NCI-H1694 treated with DMSO at 0.1 percent for 48 hours (cell line): ENCODE measurements at regions not wholly inside any gene's neighbourhood (a gene's known extent, or its start where the extent isn't known, plus 50 kb on each side); places are given as distances from the start of the nearest gene placed in this dataset.

Source experiments
- DNase-seq: peaks from one replicate; lab custom pipeline; 2025; lab: John Stamatoyannopoulos, UW

GRCh38 chr1:194534784-194535183 lies 1348.4 kb upstream of the B3GALT2 start:
- no peak for DNase-seq

- no peak for DNase-seq
Observed at GRCh38 chr1:194533641-194534040, 1347.2 kb upstream of the B3GALT2 start.

- no peak for DNase-seq
Observed at GRCh38 chr1:194517567-194517966, 1331.2 kb upstream of the B3GALT2 start.

DNA sequence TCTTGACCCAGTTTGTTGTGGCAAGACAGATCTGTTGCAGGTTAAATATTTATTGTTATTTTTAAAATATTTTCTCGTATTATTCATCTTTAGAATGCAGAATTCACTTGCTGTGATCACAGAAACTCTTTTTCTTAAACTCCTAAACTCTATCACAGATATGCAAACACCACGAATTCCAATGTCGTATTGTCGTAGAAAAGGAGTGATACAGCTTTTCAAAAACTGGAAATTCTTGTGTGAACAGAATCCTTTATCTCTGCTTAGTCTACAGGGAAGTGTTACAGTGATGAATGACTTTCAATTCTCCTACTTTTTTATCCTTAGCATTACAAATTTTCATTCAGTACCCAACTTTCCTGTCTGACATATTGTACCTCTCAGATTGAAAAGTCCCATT lies 1329.5 kb upstream of the B3GALT2 start:
- no peak for DNase-seq

DNA sequence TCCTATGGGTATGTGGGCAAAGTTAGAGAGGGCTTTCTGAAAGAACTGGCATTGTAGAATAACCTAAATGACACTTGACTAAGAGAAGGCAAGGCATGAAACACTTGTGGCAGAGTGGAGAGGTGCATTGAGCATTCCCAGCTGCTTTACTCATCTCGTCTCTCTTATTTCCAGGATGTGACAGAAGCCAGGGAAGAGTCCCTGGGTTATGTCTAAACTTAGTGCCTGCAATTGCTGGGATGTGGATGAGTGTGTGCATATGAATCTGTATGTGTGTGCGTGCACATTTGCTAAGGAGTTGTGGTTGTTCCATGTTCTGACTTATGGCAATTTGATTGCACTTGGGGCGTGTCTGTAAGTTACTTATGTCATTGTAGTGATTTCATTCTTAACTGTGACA lies 1326.5 kb upstream of the B3GALT2 start:
- DNase-seq, result no peak

- DNase-seq, result no peak
Observed at GRCh38 chr1:194512345-194512744, 1325.9 kb upstream of the B3GALT2 start.

DNA sequence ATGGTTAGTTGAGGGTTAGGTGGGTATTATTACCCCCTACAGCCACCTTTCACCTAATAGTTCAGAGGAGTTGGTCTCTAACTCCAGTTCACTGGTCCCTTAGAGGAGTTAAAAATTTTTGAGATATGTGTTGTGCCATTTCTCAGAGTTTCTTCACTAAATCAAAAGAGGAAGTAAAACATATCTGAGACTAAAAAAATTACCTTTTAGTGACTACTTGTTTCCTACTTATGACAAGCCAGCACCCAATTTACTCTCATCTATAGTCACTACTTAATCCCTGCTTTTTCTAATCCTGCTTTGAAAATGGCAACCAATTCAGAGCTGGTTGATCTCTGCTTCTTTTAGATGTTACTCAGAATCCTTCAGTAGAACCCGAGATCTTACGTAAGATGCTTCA lies 1316.8 kb upstream of the B3GALT2 start:
- DNase-seq, result no peak

DNA sequence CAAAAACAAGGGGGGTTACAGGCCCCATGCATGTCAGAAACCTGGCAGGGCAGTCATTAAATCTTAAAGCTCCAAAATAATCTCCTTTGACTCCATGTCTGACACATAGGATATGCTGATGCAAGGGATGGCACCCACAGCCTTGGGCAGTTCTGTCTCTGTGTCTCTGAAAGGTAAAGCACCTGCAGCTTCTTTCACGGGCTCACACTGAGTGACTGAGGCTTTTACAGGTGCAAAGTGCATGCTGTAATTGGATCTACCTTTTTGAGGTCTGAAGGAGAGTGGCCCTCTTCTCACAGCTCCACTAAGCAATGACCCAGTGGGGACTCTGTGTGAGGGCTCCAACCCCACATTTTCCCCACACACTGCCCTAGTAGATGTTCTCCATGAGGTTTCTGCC lies 1309.0 kb upstream of the B3GALT2 start:
- DNase-seq, result no peak

- no peak for DNase-seq
Observed at GRCh38 chr1:194487172-194487571, 1300.8 kb upstream of the B3GALT2 start.

DNA sequence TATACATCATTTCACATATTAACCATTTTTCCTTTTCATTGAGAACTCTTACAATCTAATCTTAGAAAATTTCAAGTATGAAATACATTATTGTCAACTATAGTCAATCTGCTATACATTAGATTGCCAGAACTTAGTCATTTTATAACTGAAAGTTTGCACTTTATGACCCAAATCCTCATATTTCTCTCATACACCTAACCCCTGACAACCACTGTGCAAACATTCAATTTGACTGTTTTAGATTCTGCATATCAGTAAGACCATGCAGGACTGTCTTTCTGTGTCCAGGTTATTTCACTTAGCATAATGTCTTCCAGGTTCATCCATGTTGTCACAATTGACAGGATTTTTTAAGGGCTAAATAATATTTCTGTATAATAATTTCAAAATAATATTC lies 1299.0 kb upstream of the B3GALT2 start:
- DNase-seq, result no peak

- DNase-seq, result no peak
Observed at GRCh38 chr1:194478731-194479130, 1292.3 kb upstream of the B3GALT2 start.

DNA sequence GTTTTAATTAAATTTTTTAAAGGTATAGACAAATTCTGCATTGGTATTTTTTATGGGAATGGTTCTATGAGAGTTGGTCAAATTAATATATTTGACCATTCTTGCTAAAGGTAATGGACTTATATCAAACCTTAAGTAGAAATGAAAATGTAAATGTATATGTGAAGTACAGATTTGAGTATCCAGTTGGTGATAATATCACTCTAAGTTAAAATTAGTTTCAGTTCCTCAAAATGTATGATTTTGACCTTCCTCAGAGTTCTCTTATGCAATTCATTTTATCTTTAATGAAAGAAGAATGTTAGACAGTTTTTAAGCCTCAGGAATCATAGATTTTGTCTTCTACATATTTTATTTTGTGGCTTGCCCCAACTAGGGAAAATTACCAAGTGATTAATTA lies 1291.5 kb upstream of the B3GALT2 start:
- DNase-seq, result no peak

- no peak for DNase-seq
Observed at GRCh38 chr1:194476872-194477271, 1290.5 kb upstream of the B3GALT2 start.

DNA sequence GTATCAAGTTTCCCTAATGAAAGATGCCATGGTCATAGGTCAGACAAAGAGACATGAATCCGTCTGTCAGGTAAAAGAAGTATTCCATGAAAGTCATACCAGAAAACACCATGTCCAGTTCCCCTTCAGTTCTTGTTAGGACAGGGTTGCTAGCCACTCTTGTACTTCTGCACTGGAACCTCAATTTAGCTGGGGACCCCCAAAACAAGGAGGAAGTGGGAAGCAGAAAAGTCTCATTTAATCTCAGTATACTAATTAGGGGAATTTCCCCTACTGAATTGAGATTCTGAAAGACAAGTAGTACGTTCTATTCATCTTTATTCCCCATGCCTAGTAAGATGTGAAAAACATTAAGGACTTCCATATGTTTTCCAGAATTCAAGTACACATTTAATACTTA lies 1289.9 kb upstream of the B3GALT2 start:
- no peak for DNase-seq

DNA sequence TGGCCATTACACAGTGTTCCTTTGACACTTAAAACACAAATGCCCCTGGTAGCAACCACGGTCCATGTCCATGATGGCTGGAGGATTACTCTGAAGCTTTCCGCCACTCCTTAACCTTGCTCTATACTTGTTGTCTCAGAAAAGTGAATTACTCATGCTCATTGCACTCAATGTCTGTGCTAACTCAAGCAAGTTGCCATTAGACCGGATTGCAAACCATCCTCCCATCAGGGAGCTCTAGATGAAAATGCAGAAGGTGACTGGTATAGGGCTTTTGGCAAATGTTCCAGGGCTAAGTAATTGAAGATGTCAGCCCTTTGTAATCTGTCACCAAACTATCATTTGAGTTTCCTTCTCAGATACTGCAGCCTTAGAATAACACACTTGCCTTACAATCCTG lies 1288.3 kb upstream of the B3GALT2 start:
- DNase-seq, result no peak

- DNase-seq, result peak; percentile 12
Observed at GRCh38 chr1:194473766-194474165, 1287.4 kb upstream of the B3GALT2 start.

- no peak for DNase-seq
Observed at GRCh38 chr1:194469282-194469681, 1282.9 kb upstream of the B3GALT2 start.

DNA sequence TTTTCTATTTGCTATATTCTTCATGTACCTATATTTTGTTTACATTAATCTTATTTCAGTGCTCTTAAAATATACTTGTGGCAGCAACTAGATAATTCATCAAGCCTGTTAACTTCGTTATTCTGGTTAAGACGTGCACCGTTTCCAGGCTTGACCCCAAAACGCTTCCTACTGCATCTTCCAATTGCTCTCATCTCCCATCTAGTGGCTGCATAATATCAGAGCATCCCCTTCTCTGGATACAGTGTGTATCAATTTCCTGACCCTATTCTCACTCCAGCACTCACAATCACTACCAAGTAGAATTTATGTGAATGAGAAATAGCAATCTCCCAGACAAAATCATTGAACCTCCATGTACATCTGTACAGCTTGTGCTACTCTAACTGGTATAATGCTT lies 1280.3 kb upstream of the B3GALT2 start:
- no peak for DNase-seq

DNA sequence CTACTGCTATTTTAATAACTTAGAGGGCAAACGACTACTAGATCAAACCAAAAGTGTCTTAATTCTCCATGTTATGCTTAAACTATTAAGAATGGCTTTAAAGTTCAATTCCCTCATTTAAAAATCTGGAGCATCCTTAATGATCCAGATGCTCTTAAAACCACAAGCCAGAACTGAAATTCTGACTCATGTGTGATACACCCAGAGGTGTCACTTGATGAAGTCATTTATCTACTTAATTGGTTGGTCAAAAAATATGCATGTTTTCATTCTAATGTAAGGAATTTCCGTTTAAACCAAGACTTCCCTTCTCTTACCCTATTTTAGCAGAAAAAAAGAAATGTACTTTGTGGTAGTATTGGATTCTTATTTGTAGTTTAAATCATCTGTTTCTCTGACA lies 1261.2 kb upstream of the B3GALT2 start:
- DNase-seq, result no peak

DNA sequence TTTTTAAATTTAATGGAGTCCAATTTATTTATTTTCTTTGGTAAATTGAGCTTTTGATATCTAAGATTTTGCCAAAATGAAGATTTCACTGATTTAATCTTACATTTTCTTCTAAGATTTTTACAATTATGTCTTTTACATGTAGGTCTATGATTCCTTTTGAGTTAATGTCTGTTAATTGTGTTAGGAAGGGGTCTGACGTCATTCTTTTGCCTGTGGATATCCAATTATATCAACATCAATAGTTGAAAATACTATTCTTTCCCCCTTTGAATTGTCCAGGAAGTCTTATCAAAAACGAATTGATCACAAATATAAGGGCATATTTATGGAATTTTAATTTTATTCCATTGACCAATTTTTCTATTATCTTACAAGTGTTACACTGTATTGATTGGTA lies 1258.8 kb upstream of the B3GALT2 start:
- DNase-seq, result no peak

- DNase-seq, result no peak
Observed at GRCh38 chr1:194442901-194443575, 1256.6 kb upstream of the B3GALT2 start.

DNA sequence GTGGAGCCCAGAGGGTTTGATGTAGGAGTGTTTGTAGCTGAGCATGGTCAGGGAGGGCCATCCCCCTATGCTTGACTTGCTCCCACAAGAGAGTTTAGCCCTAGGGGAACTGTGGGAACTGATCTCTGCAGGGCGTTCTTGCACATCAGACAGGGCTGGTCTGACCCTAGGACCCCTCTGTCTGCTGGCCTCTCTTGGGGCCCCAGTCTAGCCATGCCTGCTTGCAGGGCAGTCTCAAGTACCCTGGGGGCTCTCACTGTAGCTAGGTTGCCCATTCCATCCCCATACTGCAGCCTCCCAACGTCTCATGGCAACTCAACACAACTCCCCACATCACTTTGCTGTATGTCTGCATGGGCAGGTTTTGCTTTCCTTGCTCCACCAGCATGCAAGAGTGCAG lies 1250.7 kb upstream of the B3GALT2 start:
- no peak for DNase-seq

GRCh38 chr1:194431121-194431520 lies 1244.7 kb upstream of the B3GALT2 start:
- DNase-seq, result no peak

- DNase-seq, result no peak
Observed at GRCh38 chr1:194420706-194421105, 1234.3 kb upstream of the B3GALT2 start.

- no peak for DNase-seq
Observed at GRCh38 chr1:194419721-194420120, 1233.3 kb upstream of the B3GALT2 start.
